Left lung (tissue), 4 donors: ENCODE measurements at regions not wholly inside any gene's neighbourhood (a gene's known extent, or its start where the extent isn't known, plus 50 kb on each side); places are given as distances from the start of the nearest gene placed in this dataset.

Source experiments
- ATAC-seq: fragments of 200-7000 bp; cut with Tn5 transposase; one replicate; pipeline ENCODE4 v1.9.1; 2020; ENCODE audit warnings: moderate library complexity
- DNase-seq, 4 donors: peaks; one replicate each; pipeline ENCODE4 v3.0.0-alpha.2; 2013 to 2020
- H3K27ac ChIP-seq, 2 donors: fragments of 200-600 bp; sonication (generic) in 1 of 2; one replicate each; pipeline versions ENCODE4 v1.5.0 to v1.8.0; 2020 to 2021
- H3K27me3 ChIP-seq, 2 donors: fragments of 200-600 bp; sonication (generic) in 1 of 2; one replicate each; pipeline versions ENCODE4 v1.5.0 to v1.8.0; 2020 to 2021
- H3K36me3 ChIP-seq, 2 donors: fragments of 200-600 bp; sonication (generic) in 1 of 2; one replicate each; pipeline versions ENCODE4 v1.5.0 to v1.8.0; 2020 to 2021
- H3K4me1 ChIP-seq, 2 donors: fragments of 200-600 bp; one replicate each; pipeline ENCODE4 v1.8.0; 2021
- H3K4me3 ChIP-seq, 2 donors: fragments of 200-600 bp; sonication (generic) in 1 of 2; one replicate each; pipeline versions ENCODE4 v1.5.0 to v1.8.0; 2020 to 2021; ENCODE audit warnings: mild to moderate bottlenecking in 1 of 2
- H3K9me3 ChIP-seq, 2 donors: fragments of 200-600 bp; sonication (generic) in 1 of 2; one replicate each; pipeline versions ENCODE4 v1.5.0 to v1.8.0; 2020 to 2021
- CTCF ChIP-seq, 2 donors: fragments of 200-600 bp; sonication (generic) in 1 of 2; IDR thresholded peaks; one replicate each; pipeline versions ENCODE4 v1.5.0 to v1.8.0; 2021; ENCODE audit warnings: antibody characterized with exemption in 2 of 2
- intact Hi-C, 2 donors: fragments of 100-400 bp; cut with DNase I; formaldehyde crosslinking; loops; one replicate each; pipeline versions ENCODE4 v1.11.2 to v1.14.2; 2022
- donor health status: DM: no; HTN: yes; CAD: no.
- donor health status: DM: no; HTN: no; CAD: no.

- Histone ChIP-seq H3K36me3 (no peaks in the 10 kb centered on the region), H3K27ac (no peak overlapping the region), H3K4me1 (peaks cover 2 to 35% of the 10 kb centered on the region in 2 donors), H3K27me3 (no peaks in the 10 kb centered on the region), H3K4me3 (no peak overlapping the region), H3K9me3 (no peaks in the 10 kb centered on the region)
- no peak for ATAC-seq
- intact Hi-C loops, result no loop called here
- no peak for DNase-seq
- TF ChIP-seq CTCF (IDR thresholded peaks at IDR 0.05), result no peak
Observed at GRCh38 chr6:14722704-14723103, 523.2 kb upstream of the JARID2 start.

GRCh38 chr6:14723535-14724086, 522.3 kb upstream of the JARID2 start:
- Histone ChIP-seq H3K9me3 (no peaks in the 10 kb centered on the region), H3K27me3 (no peaks in the 10 kb centered on the region), H3K4me3 (no peak overlapping the region), H3K4me1 (peaks cover 10 to 44% of the 10 kb centered on the region in 2 donors), H3K27ac (no peak overlapping the region), H3K36me3 (no peaks in the 10 kb centered on the region)
- no peak for DNase-seq
- TF ChIP-seq CTCF (IDR thresholded peaks at IDR 0.05), result no peak
- intact Hi-C loops, result no loop called here
- no peak for ATAC-seq

- Histone ChIP-seq H3K9me3 (no peaks in the 10 kb centered on the region), H3K36me3 (no peaks in the 10 kb centered on the region), H3K27ac (no peak overlapping the region), H3K4me1 (peaks cover 10 to 53% of the 10 kb centered on the region in 2 donors), H3K27me3 (no peaks in the 10 kb centered on the region), H3K4me3 (no peak overlapping the region)
- TF ChIP-seq CTCF (IDR thresholded peaks at IDR 0.05), result no peak
- DNase-seq (no peak), ATAC-seq (no peak)
- intact Hi-C loops, result no loop called here
Observed at GRCh38 chr6:14724549-14724948, 521.3 kb upstream of the JARID2 start.

- H3K36me3 ChIP-seq, result no peaks in the 10 kb centered on the region
- ATAC-seq (peak; percentile 43), DNase-seq (peak in 1 of 4 donors; percentile 48)
- H3K4me1 ChIP-seq, result peaks cover 10 to 43% of the 10 kb centered on the region in 2 donors
- H3K27me3 ChIP-seq, result no peaks in the 10 kb centered on the region
- H3K27ac ChIP-seq, result peak overlapping the region; percentile 34 to 91
- no peak for TF ChIP-seq CTCF (IDR thresholded peaks at IDR 0.05)
- no peak overlapping the region for H3K4me3 ChIP-seq
- intact Hi-C loops, result no loop called here
- H3K9me3 ChIP-seq, result no peaks in the 10 kb centered on the region
Observed at GRCh38 chr6:14726816-14727493, 518.9 kb upstream of the JARID2 start.

- DNase-seq (no peak), ATAC-seq (peak; percentile 81)
- TF ChIP-seq CTCF (IDR thresholded peaks at IDR 0.05), result no peak
- Histone ChIP-seq H3K27ac (peak overlapping the region; percentile 63 to 91), H3K27me3 (no peaks in the 10 kb centered on the region), H3K4me3 (no peak overlapping the region), H3K4me1 (peaks cover 10 to 44% of the 10 kb centered on the region in 2 donors), H3K9me3 (no peaks in the 10 kb centered on the region), H3K36me3 (no peaks in the 10 kb centered on the region)
- intact Hi-C loops, result no loop called here
Observed at GRCh38 chr6:14727494-14728395, 518.1 kb upstream of the JARID2 start.
